ENCODE measurements at regions not wholly inside any gene's neighbourhood (a gene's known extent, or its start where the extent isn't known, plus 50 kb on each side); places are given as distances from the start of the nearest gene placed in this dataset.
"Not testable (repeated sequence)": the region's sequence is repeated elsewhere in the genome, so short reads cannot be mapped to it uniquely, and the experiment has no call there.

GRCh38 chr5:12522116-12522515 lies 617.9 kb upstream of the CTNND2 start (continued):
- no peak for TF ChIP-seq ZSCAN18 (CRISPR knock-in tag; IDR thresholded peaks at IDR 0.05)
- no peak for TF ChIP-seq RORB (CRISPR knock-in tag; IDR thresholded peaks at IDR 0.05)
- no peak for TF ChIP-seq SOX15 (CRISPR knock-in tag; IDR thresholded peaks at IDR 0.05)
- no peak for TF ChIP-seq TCF7 (CRISPR knock-in tag; IDR thresholded peaks at IDR 0.05; ENCODE audit: low read depth)
- TF ChIP-seq NFE2L1 (CRISPR knock-in tag; IDR thresholded peaks at IDR 0.05): no peak

GRCh38 chr5:12504983-12505382 lies 600.7 kb upstream of the CTNND2 start:
- H3K9me3 Mint-ChIP-seq: peaks cover 54% of the 10 kb centered on the region
- peak overlapping the region; percentile 18 for H3K4me3 Mint-ChIP-seq
- POLR2A ChIA-PET; DNase-seq (ENCODE audit: low spot score); H3K27me3 Mint-ChIP-seq (ENCODE audit: low read depth); CTCF ChIA-PET: not testable (repeated sequence)
- TF ChIP-seq PRRX2 (CRISPR knock-in tag; IDR thresholded peaks at IDR 0.05): 0 out of 2 replicates have a peak, but pooled peaks have one; percentile 16
- H3K36me3 Mint-ChIP-seq: peaks cover 62% of the 10 kb centered on the region
- peaks cover 35% of the 10 kb centered on the region for H3K4me1 Mint-ChIP-seq
- peak; percentile 73 for ATAC-seq
- H3K27ac Mint-ChIP-seq: peak overlapping the region; percentile 94

- no peaks in the 10 kb centered on the region for H3K27me3 Mint-ChIP-seq (ENCODE audit: low read depth)
- H3K9me3 Mint-ChIP-seq: peaks cover 35% of the 10 kb centered on the region
- H3K4me1 Mint-ChIP-seq: 0 out of 2 replicates have a peak, but pooled peaks cover 4% of the 10 kb centered on the region
- ATAC-seq: no peak
- DNase-seq (ENCODE audit: low spot score): no peak
- no peak overlapping the region for H3K27ac Mint-ChIP-seq
- H3K4me3 Mint-ChIP-seq: no peak overlapping the region
- CTCF ChIA-PET: no interaction called here
- peaks cover 13% of the 10 kb centered on the region for H3K36me3 Mint-ChIP-seq
- TF ChIP-seq TP53 (CRISPR knock-in tag; IDR thresholded peaks at IDR 0.05) (no peak), HMGXB4 (CRISPR knock-in tag; IDR thresholded peaks at IDR 0.05) (no peak), ETV6 (CRISPR knock-in tag; IDR thresholded peaks at IDR 0.05) (no peak), E2F4 (CRISPR knock-in tag; IDR thresholded peaks at IDR 0.05; ENCODE audit: borderline replicate concordance, low read depth) (no peak), USF1 (CRISPR knock-in tag; IDR thresholded peaks at IDR 0.05) (no peak), RORB (CRISPR knock-in tag; IDR thresholded peaks at IDR 0.05) (no peak), NR1H2 (CRISPR knock-in tag; IDR thresholded peaks at IDR 0.05) (no peak), MAX (CRISPR knock-in tag; IDR thresholded peaks at IDR 0.05) (no peak)
- POLR2A ChIA-PET: no interaction called here
Observed at GRCh38 chr5:12488161-12488560, 583.9 kb upstream of the CTNND2 start.

GRCh38 chr5:12480487-12480886 lies 576.2 kb upstream of the CTNND2 start:
- H3K36me3 Mint-ChIP-seq: peaks cover 13% of the 10 kb centered on the region
- CTCF ChIA-PET: no interaction called here
- TF ChIP-seq NFATC4 (CRISPR knock-in tag; IDR thresholded peaks at IDR 0.05): no peak
- no peak for TF ChIP-seq AR (CRISPR knock-in tag; IDR thresholded peaks at IDR 0.05)
- no peak for TF ChIP-seq TCF7 (CRISPR knock-in tag; IDR thresholded peaks at IDR 0.05; ENCODE audit: low read depth)
- TF ChIP-seq ATF2 (CRISPR knock-in tag; IDR thresholded peaks at IDR 0.05; ENCODE audit: borderline replicate concordance, low read depth): no peak
- no peak for TF ChIP-seq ZNF263 (CRISPR knock-in tag; IDR thresholded peaks at IDR 0.05; ENCODE audit: low read depth)
- no peak for TF ChIP-seq ZNF138 (CRISPR knock-in tag; conservative IDR thresholded peaks at IDR 0.05)
- no peak for TF ChIP-seq TEAD1 (CRISPR knock-in tag; IDR thresholded peaks at IDR 0.05)
- TF ChIP-seq NFYB (CRISPR knock-in tag; conservative IDR thresholded peaks at IDR 0.05; ENCODE audit: low read depth): no peak
- no peak for TF ChIP-seq ZNF232 (CRISPR knock-in tag; IDR thresholded peaks at IDR 0.05)
- no peak for TF ChIP-seq GTF2I (CRISPR knock-in tag; conservative IDR thresholded peaks at IDR 0.05)
- TF ChIP-seq USF1 (CRISPR knock-in tag; IDR thresholded peaks at IDR 0.05): no peak

More at GRCh38 chr5:12480487-12480886, 576.2 kb upstream of the CTNND2 start:
- POLR2A ChIA-PET: no interaction called here
- Mint-ChIP-seq H3K9me3 (peaks cover 21% of the 10 kb centered on the region), H3K27ac (no peak overlapping the region), H3K27me3 (ENCODE audit: low read depth) (no peaks in the 10 kb centered on the region), H3K4me1 (no peaks in the 10 kb centered on the region), H3K4me3 (no peak overlapping the region)
- DNase-seq (ENCODE audit: low spot score) (no peak), ATAC-seq (no peak)

Measured in WTC11 (cell line).